ENCODE measurements at regions not wholly inside any gene's neighbourhood (a gene's known extent, or its start where the extent isn't known, plus 50 kb on each side); places are given as distances from the start of the nearest gene placed in this dataset.

DNA sequence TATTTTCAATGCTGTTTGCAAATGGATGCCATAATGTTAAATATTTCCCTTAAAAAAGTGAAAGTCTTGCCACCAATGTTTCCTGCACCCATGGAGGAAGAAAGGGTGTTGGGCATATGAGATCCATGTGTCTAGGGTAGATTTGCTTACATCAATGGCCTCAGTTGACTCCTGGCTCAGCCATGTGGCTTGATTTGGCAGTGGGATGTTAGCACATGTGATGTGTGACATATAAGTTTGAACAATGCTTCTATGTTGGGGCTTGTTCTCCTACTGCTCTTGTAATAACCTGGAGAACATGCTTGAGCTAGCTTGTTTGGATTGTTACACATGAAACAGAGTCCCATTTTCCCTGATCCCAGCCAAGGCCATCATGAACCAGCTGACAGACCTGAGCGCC is 187.6 kb downstream of the SCP2D1 start:
- Mint-ChIP-seq H3K36me3 (ENCODE audit: low read depth) (no peaks in the 10 kb centered on the region), H3K4me1 (peaks cover 12% of the 10 kb centered on the region), H3K27ac (no peak overlapping the region), H3K4me3 (no peak overlapping the region), H3K27me3 (ENCODE audit: low read depth) (peaks cover under 1% of the 10 kb centered on the region), H3K9me3 (no peaks in the 10 kb centered on the region)
- TF ChIP-seq, protein P1, sequence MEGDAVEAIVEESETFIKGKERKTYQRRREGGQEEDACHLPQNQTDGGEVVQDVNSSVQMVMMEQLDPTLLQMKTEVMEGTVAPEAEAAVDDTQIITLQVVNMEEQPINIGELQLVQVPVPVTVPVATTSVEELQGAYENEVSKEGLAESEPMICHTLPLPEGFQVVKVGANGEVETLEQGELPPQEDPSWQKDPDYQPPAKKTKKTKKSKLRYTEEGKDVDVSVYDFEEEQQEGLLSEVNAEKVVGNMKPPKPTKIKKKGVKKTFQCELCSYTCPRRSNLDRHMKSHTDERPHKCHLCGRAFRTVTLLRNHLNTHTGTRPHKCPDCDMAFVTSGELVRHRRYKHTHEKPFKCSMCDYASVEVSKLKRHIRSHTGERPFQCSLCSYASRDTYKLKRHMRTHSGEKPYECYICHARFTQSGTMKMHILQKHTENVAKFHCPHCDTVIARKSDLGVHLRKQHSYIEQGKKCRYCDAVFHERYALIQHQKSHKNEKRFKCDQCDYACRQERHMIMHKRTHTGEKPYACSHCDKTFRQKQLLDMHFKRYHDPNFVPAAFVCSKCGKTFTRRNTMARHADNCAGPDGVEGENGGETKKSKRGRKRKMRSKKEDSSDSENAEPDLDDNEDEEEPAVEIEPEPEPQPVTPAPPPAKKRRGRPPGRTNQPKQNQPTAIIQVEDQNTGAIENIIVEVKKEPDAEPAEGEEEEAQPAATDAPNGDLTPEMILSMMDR (IDR thresholded peaks at IDR 0.05; ENCODE audit: unreplicated experiment in 3 of 3), result no peak

DNA sequence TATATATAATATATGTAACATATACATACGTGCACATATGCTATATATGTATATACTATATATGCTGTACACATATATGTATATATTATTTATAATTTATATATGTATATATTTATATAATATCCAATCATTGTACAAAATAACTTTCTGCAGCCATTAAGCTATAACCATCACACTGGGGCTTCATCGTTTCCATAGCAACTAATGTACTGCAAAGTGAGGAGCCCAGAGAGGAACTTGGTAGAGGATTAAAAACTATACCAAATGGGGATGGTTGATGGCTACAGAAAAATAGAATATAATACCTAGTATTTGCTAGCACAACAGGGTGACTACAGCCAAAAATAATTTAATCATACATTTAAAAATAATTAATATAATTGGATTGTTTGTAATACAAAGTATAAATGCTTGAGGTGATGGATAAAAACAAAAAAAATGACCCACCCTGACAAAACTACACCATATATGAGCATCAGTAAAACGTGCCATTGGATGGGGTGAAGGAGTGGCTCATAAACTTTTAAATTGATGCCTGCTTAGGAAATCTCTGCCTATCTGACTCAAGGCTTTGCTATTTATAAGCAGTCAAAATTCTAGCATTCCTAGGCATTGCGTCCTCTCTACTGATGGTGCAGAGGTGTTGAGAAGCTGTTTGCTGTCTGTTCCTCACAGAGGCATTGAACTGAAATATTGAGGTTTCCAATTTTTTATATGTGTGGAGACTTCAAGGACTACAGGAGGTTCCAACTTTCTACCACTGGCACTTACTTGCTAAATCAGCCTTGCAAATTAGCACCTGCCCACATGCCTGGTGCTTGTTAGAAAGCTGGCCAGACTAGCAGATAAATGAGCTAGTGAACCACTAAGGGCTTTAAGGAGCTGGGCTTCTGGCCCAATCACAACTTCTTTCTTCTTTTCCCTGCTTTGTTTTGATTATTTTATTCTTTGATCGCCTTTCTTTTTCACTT is 190.1 kb downstream of the SCP2D1 start:
- Mint-ChIP-seq H3K36me3 (ENCODE audit: low read depth) (no peaks in the 10 kb centered on the region), H3K9me3 (no peaks in the 10 kb centered on the region), H3K4me1 (no peaks in the 10 kb centered on the region), H3K27me3 (ENCODE audit: low read depth) (peaks cover 16% of the 10 kb centered on the region), H3K4me3 (no peak overlapping the region), H3K27ac (no peak overlapping the region)
- TF ChIP-seq, protein P1 (IDR thresholded peaks at IDR 0.05; ENCODE audit: unreplicated experiment in 3 of 3), result no peak

DNA sequence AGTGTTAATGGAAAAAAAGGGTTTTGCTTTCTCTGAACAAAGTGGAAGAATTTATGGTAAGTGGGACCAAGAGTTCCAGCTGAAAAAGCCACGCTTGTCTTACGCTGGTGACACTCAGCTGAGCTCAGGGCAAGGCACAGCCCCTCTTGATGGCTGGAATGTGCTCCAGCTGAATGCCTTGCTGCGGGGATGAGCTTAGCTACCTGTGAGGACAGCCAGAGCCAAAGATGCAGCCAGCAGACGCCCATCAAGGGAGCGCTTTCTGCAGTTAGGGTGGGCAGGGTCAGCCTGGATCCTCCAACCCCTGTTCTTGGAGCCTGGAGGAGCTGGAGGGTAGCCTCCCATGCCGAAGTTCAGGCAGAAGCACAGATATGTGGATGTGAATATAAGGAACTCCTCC is 191.4 kb downstream of the SCP2D1 start:
- H3K4me1 Mint-ChIP-seq, result no peaks in the 10 kb centered on the region
- peaks cover 16% of the 10 kb centered on the region for H3K27me3 Mint-ChIP-seq (ENCODE audit: low read depth)
- H3K4me3 Mint-ChIP-seq, result no peak overlapping the region
- TF ChIP-seq, protein P1 (IDR thresholded peaks at IDR 0.05; ENCODE audit: unreplicated experiment in 3 of 3), result no peak
- no peaks in the 10 kb centered on the region for H3K36me3 Mint-ChIP-seq (ENCODE audit: low read depth)
- no peak overlapping the region for H3K27ac Mint-ChIP-seq
- H3K9me3 Mint-ChIP-seq, result no peaks in the 10 kb centered on the region

DNA sequence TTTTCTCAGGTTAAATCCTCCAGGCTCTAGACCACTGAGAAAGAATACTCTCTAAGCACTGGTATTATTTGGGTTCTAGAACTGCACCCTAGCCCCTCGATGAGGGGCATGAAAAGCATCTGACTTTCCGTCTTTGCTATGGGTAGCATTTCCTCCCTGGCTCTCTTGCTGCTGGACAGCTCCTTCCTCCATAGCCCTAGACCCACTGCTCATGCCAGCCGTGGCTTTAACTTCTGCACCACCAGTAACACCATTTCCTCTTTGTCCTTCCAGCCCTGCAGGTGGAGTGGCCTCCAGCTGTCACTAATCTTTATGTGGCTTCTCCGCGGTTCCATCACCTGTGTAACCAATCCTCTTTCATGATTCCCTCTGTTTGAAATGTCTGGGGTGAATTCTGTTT is 194.9 kb downstream of the SCP2D1 start:
- peaks cover 11% of the 10 kb centered on the region for H3K4me1 Mint-ChIP-seq
- no peak overlapping the region for H3K27ac Mint-ChIP-seq
- no peaks in the 10 kb centered on the region for H3K36me3 Mint-ChIP-seq (ENCODE audit: low read depth)
- TF ChIP-seq, protein P1 (IDR thresholded peaks at IDR 0.05; ENCODE audit: unreplicated experiment in 3 of 3), result no peak
- H3K9me3 Mint-ChIP-seq, result no peaks in the 10 kb centered on the region
- peaks cover 28% of the 10 kb centered on the region for H3K27me3 Mint-ChIP-seq (ENCODE audit: low read depth)
- H3K4me3 Mint-ChIP-seq, result no peak overlapping the region

DNA sequence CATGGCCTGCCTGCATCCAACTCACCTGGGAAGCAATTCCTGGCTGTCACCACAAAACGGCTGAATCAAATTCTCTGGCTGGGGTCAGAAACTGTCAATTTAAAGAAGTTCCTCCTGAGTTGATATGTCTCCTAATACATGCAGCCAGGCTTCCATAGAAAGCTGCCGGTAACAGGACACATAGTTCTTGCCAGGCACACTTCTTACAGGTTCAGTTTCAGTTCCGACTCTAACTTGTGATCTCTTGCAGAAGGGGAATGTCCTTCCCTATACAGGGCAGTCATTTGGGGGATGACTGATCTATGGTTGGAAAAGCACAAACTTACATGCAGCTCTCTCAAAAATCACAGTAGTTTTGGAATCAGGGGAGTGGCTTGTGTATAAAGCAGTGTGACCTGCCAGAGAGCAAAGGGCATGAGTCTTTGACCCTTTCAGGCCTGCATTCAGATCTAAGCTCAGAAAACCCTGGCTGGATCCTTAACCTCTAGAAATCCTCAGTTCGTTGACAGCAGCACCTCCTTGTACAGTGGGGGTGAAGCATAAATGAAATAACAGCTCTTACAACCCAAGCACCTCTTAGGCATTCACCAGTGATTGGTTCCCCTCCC is 195.6 kb downstream of the SCP2D1 start:
- H3K4me3 Mint-ChIP-seq, result no peak overlapping the region
- no peaks in the 10 kb centered on the region for H3K9me3 Mint-ChIP-seq
- TF ChIP-seq, protein P1 (IDR thresholded peaks at IDR 0.05; ENCODE audit: unreplicated experiment in 3 of 3), result no peak
- peaks cover 28% of the 10 kb centered on the region for H3K27me3 Mint-ChIP-seq (ENCODE audit: low read depth)
- peaks cover 13% of the 10 kb centered on the region for H3K4me1 Mint-ChIP-seq
- H3K27ac Mint-ChIP-seq, result no peak overlapping the region
- no peaks in the 10 kb centered on the region for H3K36me3 Mint-ChIP-seq (ENCODE audit: low read depth)
